GM12878 (cell line): ENCODE measurements at regions not wholly inside any gene's neighbourhood (a gene's known extent, or its start where the extent isn't known, plus 50 kb on each side); places are given as distances from the start of the nearest gene placed in this dataset.

Experiments
- ATAC-seq: fragments of 200-7000 bp; cut with Tn5 transposase; 3 replicates; pipeline ENCODE4 v1.9.1; 2020; ENCODE audit warnings: mild to moderate bottlenecking, moderate library complexity
- BruUV-seq: library from RNA; stranded (reverse); fragments of 400-500 nt; replicated peaks from 2 replicates; lab custom pipeline; 2021; lab: Mats Ljungman, UMichigan
- CTCF ChIA-PET: fragments of 300-600 bp; sonication (Branson Sonifier 250); formaldehyde crosslinking; extraction: SDS; loops from one replicate; lab custom pipeline; 2021; ENCODE audit warnings: inconsistent platforms; lab: Yijun Ruan, JAX
- POLR2A ChIA-PET: fragments of 350-600 bp; formaldehyde crosslinking; extraction: SDS; loops from one replicate; lab custom pipeline; 2021; ENCODE audit warnings: inconsistent platforms; lab: Charles Lee
- RAD21 ChIA-PET: fragments of 300-600 bp; sonication (Branson Sonifier 250); formaldehyde crosslinking; loops from one replicate; lab custom pipeline; 2023; ENCODE audit warnings: antibody characterized with exemption; ENCODE audit not compliant: unreplicated experiment; lab: Charles Lee
- SMC1A ChIA-PET: fragments of 300-600 bp; sonication (Branson Sonifier 250); formaldehyde crosslinking; loops from one replicate; lab custom pipeline; 2023; ENCODE audit not compliant: unreplicated experiment, uncharacterized antibody; lab: Charles Lee
- DNase-seq: peaks from one replicate; pipeline ENCODE4 v3.0.0-alpha.2; 2011; ENCODE audit warnings: low read depth, low spot score
- FAIRE-seq: peaks from 3 replicates; lab custom pipeline; 2011; peaks lifted over from hg19 to GRCh38; lab: Jason Lieb, UNC
- H2AFZ ChIP-seq: 2 replicates; pipeline ENCODE4 v1.6.0; 2011; ENCODE audit warnings: low read depth, low read length, control low read depth; ENCODE audit not compliant: control insufficient read depth
- H3K27ac ChIP-seq: 2 replicates; pipeline ENCODE4 v1.5.1; 2011; ENCODE audit warnings: control low read depth; ENCODE audit not compliant: control insufficient read depth, insufficient read depth
- H3K27me3 ChIP-seq, 2 experiments: replicated peaks in 1 of 2; 2 replicates each; pipeline versions ENCODE4 v1.6.0 to v1.6.1; 2011; ENCODE audit warnings: low read length in 1 of 2; ENCODE audit not compliant: control insufficient read depth in 2 of 2, insufficient read depth in 2 of 2
- H3K36me3 ChIP-seq, 2 experiments: 2 replicates each; pipeline ENCODE4 v1.5.1; 2011; ENCODE audit warnings: low read length in 1 of 2; ENCODE audit not compliant: control insufficient read depth in 2 of 2, insufficient read depth in 2 of 2
- H3K4me1 ChIP-seq: 2 replicates; pipeline ENCODE4 v1.6.1; 2011; ENCODE audit warnings: mild to moderate bottlenecking, low read length, moderate library complexity, mixed read lengths; ENCODE audit not compliant: control insufficient read depth, insufficient read depth
- H3K4me2 ChIP-seq: 2 replicates; pipeline ENCODE4 v1.6.0; 2011; ENCODE audit warnings: control low read depth; ENCODE audit not compliant: control insufficient read depth, insufficient read depth
- H3K4me3 ChIP-seq: fragments of 200-600 bp; sonication (generic); 2 replicates; pipeline ENCODE4 v1.5.1; 2016
- H3K79me2 ChIP-seq: 2 replicates; pipeline ENCODE4 v1.6.0; 2011; ENCODE audit warnings: low read length; ENCODE audit not compliant: control insufficient read depth, insufficient read depth
- H3K9ac ChIP-seq: 2 replicates; pipeline ENCODE4 v1.8.0; 2011; ENCODE audit warnings: low read length, control low read depth, mixed read lengths; ENCODE audit not compliant: control insufficient read depth, insufficient read depth
- H3K9me3 ChIP-seq: replicated peaks from 3 replicates; pipeline ENCODE4 v1.5.1; 2011; ENCODE audit warnings: mild to moderate bottlenecking, low read length; ENCODE audit not compliant: control insufficient read depth, insufficient read depth
- H4K20me1 ChIP-seq: 2 replicates; pipeline ENCODE4 v1.6.0; 2011; ENCODE audit not compliant: control insufficient read depth, insufficient read depth
- CEBPZ ChIP-seq: fragments of 150-350 bp; IDR thresholded peaks from 2 replicates; pipeline ENCODE4 v1.6.1; 2016; ENCODE audit warnings: low read depth, low read length
- ELK1 ChIP-seq: IDR thresholded peaks from 2 replicates; pipeline ENCODE4 v1.6.1; 2012; ENCODE audit warnings: low read depth, low read length, improper control_type of control experiment
- NR2C2 ChIP-seq: IDR thresholded peaks from 2 replicates; pipeline ENCODE4 v1.6.1; 2011; ENCODE audit warnings: borderline replicate concordance, low read depth; ENCODE audit not compliant: control insufficient read depth, insufficient read length
- PAX8 ChIP-seq: fragments of 450-650 bp; IDR thresholded peaks from 2 replicates; pipeline ENCODE4 v1.6.1; 2017; ENCODE audit warnings: mild to moderate bottlenecking, moderate library complexity
- POLR2AphosphoS5 ChIP-seq: IDR thresholded peaks from 2 replicates; pipeline ENCODE4 v1.6.1; 2011; ENCODE audit warnings: mild to moderate bottlenecking, low read length, inconsistent platforms
- RCOR1 ChIP-seq: conservative IDR thresholded peaks from 2 replicates; pipeline ENCODE4 v1.6.1; 2012; ENCODE audit warnings: low read depth, low read length, improper control_type of control experiment
- RELA ChIP-seq: fragments of 450-650 bp; IDR thresholded peaks from 2 replicates; pipeline ENCODE4 v1.8.0; 2014; ENCODE audit warnings: borderline replicate concordance; ENCODE audit not compliant: partially characterized antibody
- USF1 ChIP-seq: IDR thresholded peaks from 2 replicates; pipeline ENCODE4 v1.6.1; 2011; ENCODE audit warnings: borderline replicate concordance, low read depth, mild to moderate bottlenecking, moderate library complexity, mixed read lengths, low read length; ENCODE audit not compliant: insufficient read depth; ENCODE audit errors: extremely low read length
- YBX1 ChIP-seq: fragments of 450-650 bp; IDR thresholded peaks from 2 replicates; pipeline ENCODE4 v1.6.1; 2016; ENCODE audit warnings: antibody characterized with exemption
- WGBS: methylation state at CpG from one replicate; pipeline ENCODE4 v1.1.6; 2016; ENCODE audit warnings: low lambda C conversion rate; ENCODE audit not compliant: insufficient replicate concordance, insufficient coverage; ENCODE audit errors: missing lambda C conversion rate; 5-methylcytosine and 5-hydroxymethylcytosine counted together
- in situ Hi-C: fragments of 300-500 bp; cut with MboI; formaldehyde crosslinking; loops from 9 replicates; pipeline ENCODE4 v1.14.3; 2018; ENCODE audit warnings: mixed read lengths
- intact Hi-C: fragments of 100-400 bp; cut with micrococcal nuclease; formaldehyde crosslinking; loops from one replicate; pipeline ENCODE4 v1.14.2; 2022; ENCODE audit not compliant: unreplicated experiment
- TF ChIP-seq, protein P1 (sequence below): IDR thresholded peaks from 2 replicates; pipeline ENCODE4 v1.6.1; 2011; ENCODE audit warnings: mild to moderate bottlenecking, low read depth, low read length, moderate library complexity; ENCODE audit not compliant: insufficient replicate concordance

- CTCF ChIA-PET: interaction anchor here (1.1 kb wide), 1 partner anchor 261 kb away, joined by 3 read pairs; no protein-coding TSS in a partner anchor
- Histone ChIP-seq H3K27ac (no peak overlapping the region), H3K4me2 (no peak overlapping the region)
- BruUV-seq: no TSS peak
- TF ChIP-seq YBX1: no peak
- no peak for TF ChIP-seq ELK1
- TF ChIP-seq, all 136 proteins: peak for 0
- ChIA-PET POLR2A (no interaction called here), RAD21 (no interaction called here), SMC1A (no interaction called here)
- Histone ChIP-seq H3K27me3 (no peaks in the 10 kb centered on the region), H3K9ac (no peak overlapping the region), H3K4me3 (no peak overlapping the region), H3K9me3 (no peaks in the 10 kb centered on the region), H3K36me3 (no peaks in the 10 kb centered on the region), H4K20me1 (no peaks in the 10 kb centered on the region), H3K4me1 (no peaks in the 10 kb centered on the region), H2AFZ (no peak overlapping the region), H3K79me2 (no peaks in the 10 kb centered on the region)
- 8% methylated on average over 4 of the region's 4 CpGs for WGBS
- intact Hi-C loops: loop anchor here (10.0 kb wide), 1 partner anchor 45 kb away; no protein-coding TSS in a partner anchor
- in situ Hi-C loops: no loop called here
- DNase-seq: no peak
- no peak for ATAC-seq
- FAIRE-seq: no peak
Measured at GRCh38 chr18:24799720-24800119, 339.3 kb downstream of the HRH4 start.

DNA sequence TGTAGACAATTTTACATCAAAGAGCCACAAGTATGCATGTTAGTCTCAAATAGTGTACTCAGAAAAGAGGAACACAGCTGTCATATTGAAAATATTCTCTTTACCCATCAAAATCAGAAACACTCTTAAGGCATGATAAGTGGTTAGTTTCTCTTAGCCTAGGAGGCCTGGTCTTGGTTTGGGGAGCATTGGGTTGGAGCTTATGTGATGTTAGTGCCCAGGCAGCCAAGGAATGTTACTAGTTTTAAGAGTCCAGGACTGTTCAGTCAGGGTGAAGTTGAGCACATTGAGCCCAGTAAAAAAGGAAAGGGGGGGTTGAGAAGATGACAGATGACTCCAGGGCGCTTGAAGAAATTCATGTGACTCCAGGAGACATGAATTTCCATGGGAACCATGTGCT is 340.6 kb downstream of the HRH4 start:
- H3K9ac ChIP-seq: no peak overlapping the region
- H3K27me3 ChIP-seq: no peaks in the 10 kb centered on the region
- no peak overlapping the region for H2AFZ ChIP-seq
- ChIA-PET POLR2A (no interaction called here), RAD21 (no interaction called here), SMC1A (interaction anchor here (0.7 to 1.1 kb wide), 2 partner anchors 8 to 188 kb away, joined by 3 to 4 read pairs; no protein-coding TSS in a partner anchor), CTCF (no interaction called here)
- no peaks in the 10 kb centered on the region for H3K9me3 ChIP-seq
- no peak for ATAC-seq
- no peaks in the 10 kb centered on the region for H3K4me1 ChIP-seq
- H3K4me3 ChIP-seq: no peak overlapping the region
- H3K36me3 ChIP-seq: no peaks in the 10 kb centered on the region
- H4K20me1 ChIP-seq: no peaks in the 10 kb centered on the region
- in situ Hi-C loops: no loop called here
- no peak for FAIRE-seq
- no peak overlapping the region for H3K4me2 ChIP-seq
- no peaks in the 10 kb centered on the region for H3K79me2 ChIP-seq
- no peak overlapping the region for H3K27ac ChIP-seq
- intact Hi-C loops: loop anchor here (10.0 kb wide), 1 partner anchor 46 kb away; no protein-coding TSS in a partner anchor
- WGBS: 0% methylated on average over 1 of the region's 1 CpG
- no TSS peak for BruUV-seq
- no peak for DNase-seq
- no peak for TF ChIP-seq NR2C2
- no peak for TF ChIP-seq POLR2AphosphoS5
- TF ChIP-seq RELA: no peak
- no peak for TF ChIP-seq USF1
- TF ChIP-seq, protein P1, sequence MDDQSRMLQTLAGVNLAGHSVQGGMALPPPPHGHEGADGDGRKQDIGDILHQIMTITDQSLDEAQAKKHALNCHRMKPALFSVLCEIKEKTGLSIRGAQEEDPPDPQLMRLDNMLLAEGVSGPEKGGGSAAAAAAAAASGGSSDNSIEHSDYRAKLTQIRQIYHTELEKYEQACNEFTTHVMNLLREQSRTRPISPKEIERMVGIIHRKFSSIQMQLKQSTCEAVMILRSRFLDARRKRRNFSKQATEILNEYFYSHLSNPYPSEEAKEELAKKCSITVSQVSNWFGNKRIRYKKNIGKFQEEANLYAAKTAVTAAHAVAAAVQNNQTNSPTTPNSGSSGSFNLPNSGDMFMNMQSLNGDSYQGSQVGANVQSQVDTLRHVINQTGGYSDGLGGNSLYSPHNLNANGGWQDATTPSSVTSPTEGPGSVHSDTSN: no peak
- no peak for TF ChIP-seq RCOR1
- TF ChIP-seq CEBPZ: no peak
- no peak for TF ChIP-seq PAX8
